ENCODE measurements at regions not wholly inside any gene's neighbourhood (a gene's known extent, or its start where the extent isn't known, plus 50 kb on each side); places are given as distances from the start of the nearest gene placed in this dataset.

- TF ChIP-seq POLR2AphosphoS5 (IDR thresholded peaks at IDR 0.05) = no peak
- no peak for TF ChIP-seq CTCF (IDR thresholded peaks at IDR 0.05)
These were observed 104.8 kb upstream of the KCNG1 start for GRCh38 chr20:51127713-51128112.

Data from esophagus muscularis mucosa (tissue), 3 donors.